Endodermal cell (in vitro differentiated cells): ENCODE measurements at regions not wholly inside any gene's neighbourhood (a gene's known extent, or its start where the extent isn't known, plus 50 kb on each side); places are given as distances from the start of the nearest gene placed in this dataset.

Experiments
- DNase-seq: peaks from one replicate; pipeline ENCODE4 v3.0.0-alpha.2; 2017
- H3K27ac ChIP-seq: 2 replicates; pipeline ENCODE4 v1.5.1; 2013; ENCODE audit warnings: mild to moderate bottlenecking, low read depth, low read length, moderate library complexity
- H3K27me3 ChIP-seq: 2 replicates; pipeline ENCODE4 v1.6.1; 2013; ENCODE audit warnings: mild to moderate bottlenecking, low read length, moderate library complexity; ENCODE audit not compliant: insufficient read depth, control insufficient read depth, poor library complexity, severe bottlenecking
- H3K36me3 ChIP-seq: 2 replicates; pipeline ENCODE4 v1.7.0; 2013; ENCODE audit warnings: mild to moderate bottlenecking, low read length, moderate library complexity; ENCODE audit not compliant: control insufficient read depth, insufficient read depth
- H3K4me1 ChIP-seq: one replicate; pipeline ENCODE4 v1.7.0; 2013; ENCODE audit warnings: low read length; ENCODE audit not compliant: control insufficient read depth, insufficient read depth
- H3K4me3 ChIP-seq: 2 replicates; pipeline ENCODE4 v1.5.1; 2013; ENCODE audit warnings: mild to moderate bottlenecking, low read length, moderate library complexity
- H3K9ac ChIP-seq: 2 replicates; pipeline ENCODE4 v1.6.1; 2013; ENCODE audit warnings: mild to moderate bottlenecking, low read length, moderate library complexity; ENCODE audit not compliant: poor library complexity, severe bottlenecking; ENCODE audit errors: extremely low read depth
- H3K9me3 ChIP-seq: 2 replicates; pipeline ENCODE4 v1.6.1; 2013; ENCODE audit warnings: mild to moderate bottlenecking, low read length, moderate library complexity; ENCODE audit not compliant: control insufficient read depth
- H3K27ac Mint-ChIP-seq: 2 replicates; pipeline ENCODE4 v1.8.0; 2020; ENCODE audit warnings: mixed read lengths
- H3K27me3 Mint-ChIP-seq: 2 replicates; pipeline ENCODE4 v1.8.0; 2021; ENCODE audit warnings: mild to moderate bottlenecking, mixed read lengths; ENCODE audit not compliant: insufficient read depth
- H3K36me3 Mint-ChIP-seq: 2 replicates; pipeline ENCODE4 v1.8.0; 2020; ENCODE audit warnings: low read depth, mixed read lengths
- H3K4me1 Mint-ChIP-seq: 2 replicates; pipeline ENCODE4 v1.8.0; 2020; ENCODE audit warnings: mixed read lengths
- H3K4me3 Mint-ChIP-seq: 2 replicates; pipeline ENCODE4 v1.8.0; 2020; ENCODE audit warnings: mild to moderate bottlenecking, moderate library complexity, mixed read lengths
- H3K9me3 Mint-ChIP-seq: 2 replicates; pipeline ENCODE4 v1.8.0; 2020; ENCODE audit warnings: mild to moderate bottlenecking, mixed read lengths
- CTCF ChIP-seq: fragments of 200-600 bp; sonication (generic); conservative IDR thresholded peaks from 2 replicates; pipeline ENCODE4 v1.5.0; 2021; ENCODE audit warnings: antibody characterized with exemption, mild to moderate bottlenecking
- WGBS, 2 experiments: methylation state at CpG; one replicate each; pipeline versions ENCODE4 v1.1.5 to v1.1.7; 2013; ENCODE audit warnings: missing lambda C conversion rate in 2 of 2, mixed read lengths in 1 of 2; ENCODE audit not compliant: insufficient coverage in 1 of 2, insufficient read length in 1 of 2; 5-methylcytosine and 5-hydroxymethylcytosine counted together

GRCh38 chr7:84477786-84478478 is 283.3 kb upstream of the SEMA3A start:
- H3K27me3 ChIP-seq = peaks cover 5% of the 10 kb centered on the region
- no peaks in the 10 kb centered on the region for H3K9me3 ChIP-seq
- H3K27ac ChIP-seq = no peak overlapping the region
- peaks cover 3% of the 10 kb centered on the region for H3K4me1 ChIP-seq
- TF ChIP-seq CTCF = no peak
- Mint-ChIP-seq H3K4me3 (no peak overlapping the region), H3K9me3 (no peaks in the 10 kb centered on the region), H3K36me3 (no peaks in the 10 kb centered on the region), H3K27ac (peak overlapping the region; percentile 70), H3K27me3 (peaks cover 2% of the 10 kb centered on the region), H3K4me1 (peaks cover 29% of the 10 kb centered on the region)
- WGBS, 2 experiments = 79 to 89% methylated on average over 3 to 4 of the region's 4 CpGs
- no peak overlapping the region for H3K9ac ChIP-seq
- peak; percentile 65 for DNase-seq
- H3K36me3 ChIP-seq = no peaks in the 10 kb centered on the region
- no peak overlapping the region for H3K4me3 ChIP-seq

GRCh38 chr7:84474436-84474835 is 279.8 kb upstream of the SEMA3A start:
- no peak overlapping the region for H3K4me3 Mint-ChIP-seq
- WGBS, 2 experiments = 87% methylated on average over 1 of the region's 1 CpG; no CpG with 5 or more reads in 1 of the 2 experiments
- H3K27ac ChIP-seq = no peak overlapping the region

DNA sequence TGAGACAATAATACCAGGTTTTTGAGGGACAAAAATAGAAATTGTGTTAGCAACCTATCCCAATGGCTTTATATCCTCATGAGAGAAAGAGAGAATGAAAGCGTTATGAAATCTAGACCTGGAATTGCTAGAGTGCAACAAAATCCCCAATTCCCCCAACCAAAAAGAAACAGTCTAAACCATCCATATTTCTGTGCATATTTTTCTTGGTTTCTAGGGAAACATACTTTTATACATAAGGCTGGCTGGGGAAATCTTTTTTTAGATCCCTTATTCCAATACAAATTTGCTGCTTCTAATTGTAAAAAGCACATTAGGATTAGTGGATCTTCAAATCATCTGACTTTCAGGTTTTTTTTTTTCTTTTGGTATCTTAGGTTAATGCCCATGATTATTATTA is 277.0 kb upstream of the SEMA3A start:
- no peaks in the 10 kb centered on the region for H3K27me3 Mint-ChIP-seq
- Histone ChIP-seq H3K9me3 (no peaks in the 10 kb centered on the region), H3K9ac (no peak overlapping the region), H3K27me3 (no peaks in the 10 kb centered on the region), H3K4me3 (no peak overlapping the region), H3K4me1 (no peaks in the 10 kb centered on the region), H3K36me3 (no peaks in the 10 kb centered on the region), H3K27ac (no peak overlapping the region)
- no peaks in the 10 kb centered on the region for H3K36me3 Mint-ChIP-seq
- 100% methylated on average over 1 of the region's 1 CpG; no CpG with 5 or more reads in 1 of the 2 experiments for WGBS, 2 experiments
- TF ChIP-seq CTCF = no peak
- H3K4me1 Mint-ChIP-seq = no peaks in the 10 kb centered on the region
- no peak overlapping the region for H3K27ac Mint-ChIP-seq
- DNase-seq = no peak
- no peak overlapping the region for H3K4me3 Mint-ChIP-seq
- no peaks in the 10 kb centered on the region for H3K9me3 Mint-ChIP-seq

More at GRCh38 chr7:84474436-84474835, 279.8 kb upstream of the SEMA3A start:
- Histone ChIP-seq H3K9ac (no peak overlapping the region), H3K4me1 (no peaks in the 10 kb centered on the region), H3K36me3 (no peaks in the 10 kb centered on the region), H3K9me3 (no peaks in the 10 kb centered on the region), H3K4me3 (no peak overlapping the region), H3K27me3 (no peaks in the 10 kb centered on the region)
- Mint-ChIP-seq H3K4me1 (peaks cover 10% of the 10 kb centered on the region), H3K9me3 (no peaks in the 10 kb centered on the region), H3K27me3 (no peaks in the 10 kb centered on the region), H3K36me3 (no peaks in the 10 kb centered on the region), H3K27ac (no peak overlapping the region)
- DNase-seq = no peak
- TF ChIP-seq CTCF = no peak
